ENCODE measurements at regions not wholly inside any gene's neighbourhood (a gene's known extent, or its start where the extent isn't known, plus 50 kb on each side); places are given as distances from the start of the nearest gene placed in this dataset.

- 0 out of 2 replicates have a peak, but pooled peaks cover 3% of the 10 kb centered on the region for H4K20me1 ChIP-seq (replicated peaks; ENCODE audit: control insufficient read depth, insufficient read depth, low read length)
- TF ChIP-seq RFX1 (IDR thresholded peaks at IDR 0.05) (peak; percentile 62), GATA2 (CRISPR knock-in tag; IDR thresholded peaks at IDR 0.05) (0 out of 2 replicates have a peak, but pooled peaks have one; percentile 16), ZNF354B (CRISPR knock-in tag; IDR thresholded peaks at IDR 0.05) (no peak), GABPB1 (CRISPR knock-in tag; IDR thresholded peaks at IDR 0.05) (no peak), HEY1 (CRISPR knock-in tag; IDR thresholded peaks at IDR 0.05; ENCODE audit: borderline replicate concordance) (no peak), FOSL1 (tag; conservative IDR thresholded peaks at IDR 0.05) (0 out of 2 replicates have a peak, but pooled peaks have one; percentile 25)
- TF ChIP-seq, protein P1, sequence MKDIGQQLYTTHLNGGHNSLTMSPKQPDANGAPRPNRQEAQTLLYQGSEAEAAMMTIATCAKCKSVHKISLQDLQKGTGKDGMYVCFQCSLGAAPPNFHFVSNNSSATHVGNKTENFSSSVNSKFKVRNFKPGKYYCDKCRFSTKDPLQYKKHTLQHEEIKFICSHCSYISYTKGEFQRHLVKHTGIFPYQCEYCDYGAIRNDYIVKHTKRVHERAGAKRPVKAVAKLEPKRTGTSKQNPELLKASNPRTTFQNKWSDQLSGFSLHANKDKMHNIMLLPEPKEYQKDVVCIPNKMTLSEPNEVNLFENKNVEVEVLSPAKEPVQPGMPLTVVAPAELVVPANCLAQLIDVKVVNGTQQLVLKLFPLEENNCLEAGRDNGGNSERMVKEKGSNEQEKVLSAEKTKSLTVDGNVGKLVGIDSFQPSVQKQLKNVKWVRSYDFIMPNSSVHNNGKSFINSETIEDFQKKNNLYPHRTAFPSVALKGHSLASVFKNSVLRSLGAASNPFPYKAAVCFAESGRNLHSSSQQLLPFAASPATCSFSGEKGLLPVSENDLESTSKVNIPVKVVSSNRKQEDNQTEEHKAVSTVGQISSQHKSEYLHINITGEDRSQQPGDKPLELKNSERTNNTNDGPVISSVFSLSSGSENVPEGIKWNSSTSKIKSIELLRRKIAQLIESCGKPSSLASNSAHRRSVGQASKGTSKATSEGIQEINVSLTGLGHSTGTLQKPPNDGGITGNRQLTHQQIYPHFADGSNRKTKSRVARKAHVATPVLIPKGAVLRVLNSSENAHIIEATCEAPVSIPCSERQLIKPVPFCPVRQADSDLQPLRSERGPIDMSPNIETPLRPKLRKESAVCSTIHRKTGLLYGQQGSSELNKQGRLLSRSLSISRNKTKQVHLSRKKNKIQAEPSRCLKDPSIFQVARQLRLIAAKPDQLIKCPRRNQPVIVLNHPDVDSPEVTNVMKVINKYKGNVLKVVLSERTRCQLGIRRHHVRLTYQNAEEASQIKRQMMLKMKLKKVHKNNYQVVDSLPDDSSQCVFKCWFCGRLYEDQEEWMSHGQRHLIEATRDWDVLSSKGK (CRISPR knock-in tag; IDR thresholded peaks at IDR 0.05), result no peak
- TF ChIP-seq, protein P2, sequence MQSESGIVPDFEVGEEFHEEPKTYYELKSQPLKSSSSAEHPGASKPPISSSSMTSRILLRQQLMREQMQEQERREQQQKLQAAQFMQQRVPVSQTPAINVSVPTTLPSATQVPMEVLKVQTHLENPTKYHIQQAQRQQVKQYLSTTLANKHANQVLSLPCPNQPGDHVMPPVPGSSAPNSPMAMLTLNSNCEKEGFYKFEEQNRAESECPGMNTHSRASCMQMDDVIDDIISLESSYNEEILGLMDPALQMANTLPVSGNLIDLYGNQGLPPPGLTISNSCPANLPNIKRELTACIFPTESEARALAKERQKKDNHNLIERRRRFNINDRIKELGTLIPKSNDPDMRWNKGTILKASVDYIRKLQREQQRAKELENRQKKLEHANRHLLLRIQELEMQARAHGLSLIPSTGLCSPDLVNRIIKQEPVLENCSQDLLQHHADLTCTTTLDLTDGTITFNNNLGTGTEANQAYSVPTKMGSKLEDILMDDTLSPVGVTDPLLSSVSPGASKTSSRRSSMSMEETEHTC (IDR thresholded peaks at IDR 0.05), result no peak
- TF ChIP-seq, protein P3, sequence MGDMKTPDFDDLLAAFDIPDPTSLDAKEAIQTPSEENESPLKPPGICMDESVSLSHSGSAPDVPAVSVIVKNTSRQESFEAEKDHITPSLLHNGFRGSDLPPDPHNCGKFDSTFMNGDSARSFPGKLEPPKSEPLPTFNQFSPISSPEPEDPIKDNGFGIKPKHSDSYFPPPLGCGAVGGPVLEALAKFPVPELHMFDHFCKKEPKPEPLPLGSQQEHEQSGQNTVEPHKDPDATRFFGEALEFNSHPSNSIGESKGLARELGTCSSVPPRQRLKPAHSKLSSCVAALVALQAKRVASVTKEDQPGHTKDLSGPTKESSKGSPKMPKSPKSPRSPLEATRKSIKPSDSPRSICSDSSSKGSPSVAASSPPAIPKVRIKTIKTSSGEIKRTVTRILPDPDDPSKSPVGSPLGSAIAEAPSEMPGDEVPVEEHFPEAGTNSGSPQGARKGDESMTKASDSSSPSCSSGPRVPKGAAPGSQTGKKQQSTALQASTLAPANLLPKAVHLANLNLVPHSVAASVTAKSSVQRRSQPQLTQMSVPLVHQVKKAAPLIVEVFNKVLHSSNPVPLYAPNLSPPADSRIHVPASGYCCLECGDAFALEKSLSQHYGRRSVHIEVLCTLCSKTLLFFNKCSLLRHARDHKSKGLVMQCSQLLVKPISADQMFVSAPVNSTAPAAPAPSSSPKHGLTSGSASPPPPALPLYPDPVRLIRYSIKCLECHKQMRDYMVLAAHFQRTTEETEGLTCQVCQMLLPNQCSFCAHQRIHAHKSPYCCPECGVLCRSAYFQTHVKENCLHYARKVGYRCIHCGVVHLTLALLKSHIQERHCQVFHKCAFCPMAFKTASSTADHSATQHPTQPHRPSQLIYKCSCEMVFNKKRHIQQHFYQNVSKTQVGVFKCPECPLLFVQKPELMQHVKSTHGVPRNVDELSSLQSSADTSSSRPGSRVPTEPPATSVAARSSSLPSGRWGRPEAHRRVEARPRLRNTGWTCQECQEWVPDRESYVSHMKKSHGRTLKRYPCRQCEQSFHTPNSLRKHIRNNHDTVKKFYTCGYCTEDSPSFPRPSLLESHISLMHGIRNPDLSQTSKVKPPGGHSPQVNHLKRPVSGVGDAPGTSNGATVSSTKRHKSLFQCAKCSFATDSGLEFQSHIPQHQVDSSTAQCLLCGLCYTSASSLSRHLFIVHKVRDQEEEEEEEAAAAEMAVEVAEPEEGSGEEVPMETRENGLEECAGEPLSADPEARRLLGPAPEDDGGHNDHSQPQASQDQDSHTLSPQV (IDR thresholded peaks at IDR 0.05), result 0 out of 2 replicates have a peak, but pooled peaks have one; percentile 18
- ATAC-seq, result no peak
- FAIRE-seq, result no peak
- peaks cover 36% of the 10 kb centered on the region for H3K79me2 ChIP-seq (ENCODE audit: control insufficient read depth, insufficient read depth, low read length)
- no peak for DNase-seq (ENCODE audit: extremely low read depth in 1 of 4, low spot score in 3 of 4)
- peaks cover 49 to 71% of the 10 kb centered on the region in 2 experiments for H3K4me1 ChIP-seq (replicated peaks in 1 of 2; ENCODE audit: control insufficient read depth in 2 of 2, insufficient read depth in 2 of 2, low read length in 2 of 2)
- no peaks in the 10 kb centered on the region for H3K9me3 ChIP-seq (replicated peaks; ENCODE audit: control insufficient read depth, insufficient read depth, low read depth, low read length)
- in situ Hi-C loops (cut with MboI) (loop anchor here (10.0 kb wide), 1 partner anchor 302 kb away; no protein-coding TSS in a partner anchor), intact Hi-C loops (cut with micrococcal nuclease) (no loop called here)
- no peaks in the 10 kb centered on the region; a peak in 1 of 5 replicates for H3K27me3 ChIP-seq (ENCODE audit: control insufficient read depth in 2 of 2, insufficient read depth in 2 of 2, low read length in 2 of 2)
- no peak overlapping the region for H3K4me3 ChIP-seq
- H3K4me2 ChIP-seq (ENCODE audit: insufficient read depth, low read length), result no peak overlapping the region
- peak overlapping the region; percentile 34; the same call in 1 of the 3 replicates for H3K27ac ChIP-seq (ENCODE audit: extremely low read depth, low read depth, low read length)
- no TSS peak for BruUV-seq (replicated peaks)
- ChIA-PET CTCF (ENCODE audit: low intra/inter-chr PET ratio) (no interaction called here), POLR2A (interaction anchor here (1.0 kb wide), 1 partner anchor 25 kb away, joined by 3 read pairs; no protein-coding TSS in a partner anchor)
- H3K9me1 ChIP-seq (ENCODE audit: control insufficient read depth, insufficient read depth, low read length), result no peaks in the 10 kb centered on the region
- H3K36me3 ChIP-seq (ENCODE audit: control insufficient read depth, insufficient read depth, low read length), result peaks cover 20% of the 10 kb centered on the region
- peak overlapping the region; percentile 29; the same call in 1 of the 2 replicates for H2AFZ ChIP-seq (ENCODE audit: low read depth, low read length)
- WGBS (ENCODE audit: insufficient coverage, low coverage, missing lambda C conversion rate), result 63% methylated on average over 4 of the region's 7 CpGs
- H3K9ac ChIP-seq (ENCODE audit: insufficient read depth in 1 of 2, low read depth in 2 of 2, low read length in 2 of 2), result peak overlapping the region; percentile 5 to 69; a peak in 1 of 4 replicates
Measured at GRCh38 chr2:62306751-62307468, 111.0 kb downstream of the B3GNT2 start.
